Astrocyte of the spinal cord (primary cell): ENCODE measurements at regions not wholly inside any gene's neighbourhood (a gene's known extent, or its start where the extent isn't known, plus 50 kb on each side); places are given as distances from the start of the nearest gene placed in this dataset.
"Not testable (repeated sequence)": the region's sequence is repeated elsewhere in the genome, so short reads cannot be mapped to it uniquely, and the experiment has no call there.

Experiments used
- DNase-seq: peaks from one replicate; pipeline ENCODE4 v3.0.0; 2011; ENCODE audit warnings: low read depth, low spot score
- H3K4me3 ChIP-seq: 2 replicates; pipeline ENCODE4 v1.5.1; 2011; ENCODE audit warnings: low read depth, mild to moderate bottlenecking, low read length, moderate library complexity
- CTCF ChIP-seq: IDR thresholded peaks from 2 replicates; pipeline ENCODE4 v1.5.1; 2012; ENCODE audit warnings: low read depth, mild to moderate bottlenecking, low read length, inconsistent platforms
- in situ Hi-C: cut with HindIII; loops from 2 replicates; pipeline ENCODE4 v1.10.0; 2017; ENCODE audit warnings: low sequenced_read_pairs

- DNase-seq: no peak
- in situ Hi-C loops: no loop called here
Observed at GRCh38 chr15:25246641-25247406, 192.0 kb downstream of the UBE3A start.

GRCh38 chr15:25247407-25248038 lies 191.3 kb downstream of the UBE3A start:
- in situ Hi-C loops: no loop called here
- no peak overlapping the region for H3K4me3 ChIP-seq
- no peak for DNase-seq
- no peak for TF ChIP-seq CTCF

More at GRCh38 chr15:25246641-25247406, 192.0 kb downstream of the UBE3A start:
- no peak overlapping the region for H3K4me3 ChIP-seq
- TF ChIP-seq CTCF: no peak

- in situ Hi-C loops, H3K4me3 ChIP-seq, DNase-seq: not testable (repeated sequence)
Observed at GRCh38 chr15:25248087-25248486, 190.7 kb downstream of the UBE3A start.

GRCh38 chr15:25248583-25249235 lies 190.1 kb downstream of the UBE3A start:
- in situ Hi-C loops: no loop called here
- TF ChIP-seq CTCF: no peak
- no peak overlapping the region for H3K4me3 ChIP-seq
- DNase-seq: no peak

- TF ChIP-seq CTCF: no peak
- in situ Hi-C loops: no loop called here
- H3K4me3 ChIP-seq: no peak overlapping the region
- DNase-seq: no peak
Observed at GRCh38 chr15:25249236-25250010, 189.4 kb downstream of the UBE3A start.

- in situ Hi-C loops: no loop called here
- DNase-seq: no peak
- TF ChIP-seq CTCF: no peak
- no peak overlapping the region for H3K4me3 ChIP-seq
Observed at GRCh38 chr15:25250011-25250596, 188.7 kb downstream of the UBE3A start.
